ENCODE measurements at regions not wholly inside any gene's neighbourhood (a gene's known extent, or its start where the extent isn't known, plus 50 kb on each side); places are given as distances from the start of the nearest gene placed in this dataset.
A peak's percentile ranks its signal among the peaks of the same experiment; 100 is the strongest.

DNA sequence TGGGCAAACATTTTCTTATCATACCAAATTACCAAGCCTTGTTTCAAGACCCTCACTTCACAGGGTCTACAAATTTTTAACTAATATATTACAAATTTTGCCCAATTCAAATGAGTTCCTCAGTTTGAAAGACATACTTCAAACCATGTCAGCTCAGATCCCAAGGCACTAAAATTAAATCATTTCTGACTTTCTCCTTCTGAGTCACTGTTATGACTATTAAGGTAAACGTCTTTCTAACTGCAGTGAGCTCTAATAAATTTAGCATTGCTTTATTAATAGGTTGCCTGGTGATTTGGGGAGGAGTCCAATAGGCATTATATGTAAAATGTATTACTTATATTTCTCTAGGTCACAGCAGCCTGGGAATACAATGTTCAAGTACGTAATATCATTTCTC is 158.2 kb upstream of the ARHGEF26 start:
- DNase-seq (ENCODE audit: low read depth): no peak

DNA sequence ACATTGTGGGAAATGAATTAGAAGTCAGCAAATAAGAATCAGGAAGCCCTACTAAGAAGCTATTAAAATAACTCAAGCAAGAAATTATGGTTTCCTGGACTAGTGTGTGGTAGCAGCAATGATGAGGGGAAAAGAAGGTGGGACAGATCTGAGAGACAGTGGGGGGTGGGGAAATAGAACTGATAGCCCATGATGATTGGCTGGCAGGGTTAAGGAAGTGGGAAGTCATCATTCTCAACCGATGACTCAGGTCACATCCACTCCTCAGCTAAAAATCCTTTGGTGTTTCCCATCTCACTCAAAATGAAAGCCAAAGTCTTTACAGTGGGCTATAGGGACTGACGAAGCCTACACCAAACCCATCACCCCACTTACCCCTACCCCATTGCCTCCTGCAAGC is 153.9 kb upstream of the ARHGEF26 start:
- DNase-seq (ENCODE audit: low read depth): no peak

- no peak for DNase-seq (ENCODE audit: low read depth)
Observed at GRCh38 chr3:153970047-153970446, 151.1 kb upstream of the ARHGEF26 start.

DNA sequence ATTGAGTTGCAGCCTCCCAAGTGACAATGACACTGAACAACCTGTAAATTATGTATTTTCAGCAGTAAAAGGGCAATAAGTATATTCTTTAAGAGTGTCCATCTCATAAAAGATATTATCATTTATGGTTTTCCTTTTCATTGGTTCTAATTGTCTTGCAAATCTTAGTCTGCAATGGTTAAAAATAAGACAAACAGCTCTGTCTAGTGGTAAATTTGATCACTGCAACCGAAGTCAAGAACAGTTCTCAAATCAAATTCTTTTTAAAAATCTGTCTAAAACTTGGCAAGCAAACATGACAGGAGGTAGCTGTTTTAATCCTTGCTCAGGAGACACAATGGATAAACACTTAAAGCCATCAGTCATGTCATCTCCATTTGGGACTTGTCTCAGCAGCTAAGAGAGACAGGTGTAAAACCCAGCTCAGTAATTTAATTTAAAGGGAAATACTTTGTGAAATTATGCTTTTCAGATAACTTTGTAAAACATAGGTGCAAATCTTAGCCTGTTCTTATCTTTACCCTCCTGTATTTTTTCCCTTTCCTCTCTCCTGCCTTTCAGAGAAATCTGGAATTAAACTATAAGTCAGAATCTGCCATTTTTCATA is 150.3 kb upstream of the ARHGEF26 start:
- DNase-seq (ENCODE audit: low read depth): peak; percentile 19

GRCh38 chr3:153972862-153973261 is 148.3 kb upstream of the ARHGEF26 start:
- DNase-seq (ENCODE audit: low read depth): no peak

DNA sequence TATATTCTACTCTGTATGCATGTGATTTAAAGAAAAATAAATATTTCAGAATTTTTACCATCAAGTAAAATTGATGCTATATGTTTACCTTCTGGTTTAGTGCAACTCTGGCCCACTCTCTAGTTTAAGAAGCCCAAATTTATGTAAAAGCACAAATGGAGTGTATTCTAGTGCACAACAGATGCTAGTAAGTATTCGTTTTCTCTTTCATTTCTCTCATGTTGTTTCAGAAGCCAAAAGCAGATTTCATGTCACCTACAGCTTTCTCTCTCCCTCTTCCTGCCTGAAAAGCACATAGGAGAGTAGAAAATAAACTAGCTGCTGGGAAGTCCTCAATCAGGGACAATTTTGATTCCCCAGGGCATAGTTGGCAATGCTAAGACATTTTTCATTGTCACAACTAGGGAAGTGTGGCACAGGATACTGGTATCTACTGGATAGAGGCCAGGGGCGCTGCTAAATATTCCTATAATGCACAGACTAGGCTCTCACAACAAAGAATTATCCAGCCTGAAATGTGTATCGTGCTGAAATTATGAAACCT is 147.4 kb upstream of the ARHGEF26 start:
- DNase-seq (ENCODE audit: low read depth): no peak

DNA sequence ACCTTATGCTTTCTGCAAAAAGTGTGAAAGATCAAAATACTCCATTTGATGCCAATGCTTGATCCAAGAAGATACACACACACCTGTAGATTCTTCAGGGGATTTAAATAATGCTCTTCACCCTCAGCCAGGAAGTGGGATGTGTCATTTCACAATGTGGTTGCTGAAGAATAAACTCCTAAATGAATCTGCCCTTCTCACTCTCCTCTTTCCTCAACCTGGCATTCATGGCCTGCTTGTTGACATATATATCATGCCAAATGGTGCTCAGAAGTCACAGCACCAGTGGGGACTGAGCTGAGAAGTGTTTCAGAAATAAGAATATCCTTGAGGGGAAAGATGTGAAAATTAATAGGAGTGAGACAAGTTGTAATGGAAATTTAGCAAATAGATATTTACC is 146.6 kb upstream of the ARHGEF26 start:
- no peak for DNase-seq (ENCODE audit: low read depth)

DNA sequence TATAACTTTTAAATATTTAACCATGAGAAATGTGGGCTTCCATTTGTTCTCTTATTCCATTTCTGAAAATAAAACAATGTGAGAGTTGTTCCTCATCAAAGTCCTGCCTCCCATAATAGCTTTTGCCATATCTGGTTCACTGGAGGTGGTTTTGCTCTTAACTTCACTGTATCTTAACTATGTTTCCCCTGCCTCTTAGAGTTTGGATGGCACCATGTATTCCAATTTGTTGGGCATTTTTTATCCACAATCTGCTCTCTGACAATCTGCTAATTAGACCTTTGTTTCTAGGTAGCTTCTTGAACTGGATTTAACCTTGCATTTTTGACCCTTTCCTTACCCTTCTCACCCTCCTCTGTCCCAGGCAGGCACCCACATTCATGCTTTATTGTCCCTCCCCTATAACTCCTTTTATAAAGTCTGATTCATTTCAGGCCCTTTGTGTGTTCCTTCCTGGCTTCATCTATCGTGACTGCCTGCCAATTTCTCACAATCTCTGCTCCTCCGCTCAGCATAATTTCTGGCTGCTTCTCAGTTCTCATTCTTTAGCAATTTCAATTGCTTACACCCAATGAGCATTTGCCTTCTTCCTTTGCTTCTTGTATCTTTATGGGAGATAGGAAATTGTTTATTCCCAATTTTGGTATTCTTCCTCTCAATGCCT is 144.2 kb upstream of the ARHGEF26 start:
- DNase-seq (ENCODE audit: low read depth): no peak

- no peak for DNase-seq (ENCODE audit: low read depth)
Observed at GRCh38 chr3:153978006-153978405, 143.2 kb upstream of the ARHGEF26 start.

- no peak for DNase-seq (ENCODE audit: low read depth)
Observed at GRCh38 chr3:153979418-153980251, 141.6 kb upstream of the ARHGEF26 start.

DNA sequence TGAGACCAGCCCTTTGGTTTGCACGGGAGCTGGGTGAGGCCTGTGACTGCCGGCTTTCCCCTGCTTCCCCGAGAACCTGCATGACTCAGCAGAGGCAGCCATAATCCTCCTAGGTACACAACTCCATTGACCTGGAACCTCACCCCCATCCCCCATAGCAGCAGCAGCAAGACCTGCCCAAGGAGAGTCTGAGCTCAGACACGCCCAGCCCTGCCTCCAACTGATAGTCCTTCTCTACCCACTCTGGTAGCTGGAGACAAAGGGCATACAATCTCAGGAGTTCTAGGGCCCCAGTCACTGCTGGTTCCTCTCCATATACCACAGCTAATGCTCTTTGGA is 141.0 kb upstream of the ARHGEF26 start:
- DNase-seq (ENCODE audit: low read depth): no peak

DNA sequence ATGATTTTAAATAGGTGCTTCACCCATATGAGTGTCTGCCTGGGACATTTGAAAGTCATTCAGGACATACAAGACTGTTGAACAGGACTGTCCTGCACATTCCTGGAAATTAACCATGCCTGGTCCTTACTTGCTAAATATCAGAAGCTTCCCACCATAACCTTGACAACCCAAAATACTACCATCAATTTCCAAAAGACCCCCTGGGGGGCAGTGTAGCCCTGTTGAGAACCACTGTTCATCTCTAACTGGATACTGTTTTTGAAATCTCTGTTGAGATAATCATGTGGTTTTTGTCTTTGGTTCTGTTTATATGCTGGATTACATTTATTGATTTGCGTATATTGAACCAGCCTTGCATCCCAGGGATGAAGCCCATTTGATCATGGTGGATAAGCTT is 123.8 kb upstream of the ARHGEF26 start:
- peak; percentile 5 for DNase-seq (ENCODE audit: low read depth)

DNA sequence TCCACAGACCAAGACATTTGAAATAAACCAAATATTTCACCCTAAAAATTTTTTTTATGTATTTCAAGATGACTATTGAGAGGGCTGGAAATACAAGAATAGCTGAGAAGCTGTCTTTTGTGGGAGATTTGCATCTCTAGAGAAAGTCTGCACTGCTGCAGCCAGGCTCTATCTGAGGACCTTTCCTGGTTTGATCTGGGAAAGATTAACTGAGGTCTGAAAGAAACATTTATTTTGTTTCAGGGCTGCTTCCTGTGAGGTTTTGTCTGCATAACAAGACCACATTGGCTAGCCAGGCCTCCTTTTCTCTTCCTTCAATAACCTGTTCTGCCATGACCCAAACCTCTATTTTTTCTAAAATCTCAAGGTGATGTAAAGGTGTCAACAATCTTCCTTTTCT is 117.5 kb upstream of the ARHGEF26 start:
- no peak for DNase-seq (ENCODE audit: low read depth)

- no peak for DNase-seq (ENCODE audit: low read depth)
Observed at GRCh38 chr3:154011036-154011435, 110.2 kb upstream of the ARHGEF26 start.

DNA sequence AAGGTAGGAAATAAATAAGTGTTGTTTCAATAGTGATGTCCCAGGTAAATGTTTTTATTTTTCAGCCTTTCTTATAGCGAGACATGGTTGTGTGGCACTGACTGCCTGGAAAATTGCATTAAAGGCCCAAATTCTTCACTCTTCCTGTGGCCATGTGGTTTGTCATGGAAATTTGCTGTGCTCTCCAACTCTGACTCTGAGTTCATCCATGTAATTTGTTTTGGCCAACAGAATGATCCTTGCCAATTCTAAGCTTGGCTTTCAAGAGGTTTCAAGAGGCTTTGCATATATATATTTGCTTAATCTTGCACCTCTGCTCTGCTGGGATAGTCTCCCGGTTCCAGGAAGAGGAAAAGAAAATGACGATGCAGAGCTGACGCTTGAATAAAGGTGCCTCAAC is 107.5 kb upstream of the ARHGEF26 start:
- DNase-seq (ENCODE audit: low read depth): no peak

- no peak for DNase-seq (ENCODE audit: low read depth)
Observed at GRCh38 chr3:154015307-154015706, 105.9 kb upstream of the ARHGEF26 start.

DNA sequence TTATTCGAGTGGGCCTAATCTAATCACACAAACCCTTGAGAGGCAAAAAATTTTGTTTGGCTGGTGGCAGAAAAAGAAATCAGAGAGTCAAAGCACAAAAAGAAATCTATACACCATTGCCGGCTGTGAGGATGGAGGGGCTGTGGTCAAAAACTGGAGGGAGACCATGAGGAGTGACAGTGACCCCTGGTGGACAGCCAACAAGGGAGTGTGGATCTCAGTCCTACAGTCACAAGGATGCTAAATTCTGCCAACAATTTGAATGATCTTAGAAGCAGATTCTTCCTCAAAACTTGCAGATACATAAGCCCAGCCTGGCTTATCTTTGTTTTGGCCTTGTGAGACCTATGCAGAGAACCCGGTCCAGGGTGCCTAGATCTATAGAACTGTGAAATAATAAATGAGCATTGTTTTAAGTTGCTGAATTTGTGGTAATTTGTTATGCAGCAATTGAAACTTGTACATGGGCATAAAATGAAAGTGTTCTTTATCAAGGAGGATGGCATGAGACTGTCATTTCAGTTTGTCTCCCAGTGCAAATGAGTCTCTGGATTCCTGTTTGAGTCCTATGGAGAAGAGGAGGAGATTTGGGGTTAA is 103.0 kb upstream of the ARHGEF26 start:
- peak; percentile 3 for DNase-seq (ENCODE audit: low read depth)

GRCh38 chr3:154022606-154023005 is 98.6 kb upstream of the ARHGEF26 start:
- no peak for DNase-seq (ENCODE audit: low read depth)

- DNase-seq (ENCODE audit: low read depth): peak; percentile 5
Observed at GRCh38 chr3:154023148-154023547, 98.0 kb upstream of the ARHGEF26 start.

DNA sequence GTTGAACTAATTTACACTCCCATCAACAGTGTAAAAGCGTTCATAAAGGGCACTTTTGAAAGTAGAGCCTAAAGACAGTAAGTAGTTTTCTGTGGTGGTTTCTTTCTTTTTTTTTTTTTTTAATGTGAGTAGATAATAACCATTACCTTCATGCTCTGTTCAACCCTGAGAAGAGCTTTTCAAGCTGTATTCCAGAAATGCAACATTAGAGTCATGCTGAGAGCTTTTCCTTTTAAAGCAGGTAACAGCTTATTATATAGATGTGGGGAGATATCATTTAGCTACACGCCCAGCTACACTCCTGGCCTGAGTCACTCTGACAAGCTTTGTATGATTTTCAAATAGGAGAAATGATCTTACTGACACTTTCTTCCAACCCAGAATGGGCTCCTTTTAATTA is 96.2 kb upstream of the ARHGEF26 start:
- DNase-seq (ENCODE audit: low read depth): no peak

DNA sequence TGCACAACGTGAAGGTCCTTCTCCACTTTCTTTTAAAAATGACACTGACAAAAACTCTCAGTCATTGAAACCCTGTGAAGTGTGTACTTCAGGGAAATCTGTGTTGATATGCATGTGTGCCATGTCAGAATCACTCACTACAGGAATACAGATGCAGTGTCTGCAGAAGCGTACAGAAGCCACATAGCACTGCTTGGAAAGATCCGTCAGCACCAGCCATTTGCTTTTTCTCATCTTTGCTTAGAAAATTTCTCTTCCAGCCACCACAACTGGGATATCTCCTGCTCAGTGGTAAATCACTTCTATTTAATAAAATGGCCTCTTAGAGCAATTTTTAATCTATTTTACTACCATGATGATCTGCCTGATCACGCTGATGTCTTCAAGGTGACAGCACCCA is 91.3 kb upstream of the ARHGEF26 start:
- DNase-seq (ENCODE audit: low read depth): no peak

DNA sequence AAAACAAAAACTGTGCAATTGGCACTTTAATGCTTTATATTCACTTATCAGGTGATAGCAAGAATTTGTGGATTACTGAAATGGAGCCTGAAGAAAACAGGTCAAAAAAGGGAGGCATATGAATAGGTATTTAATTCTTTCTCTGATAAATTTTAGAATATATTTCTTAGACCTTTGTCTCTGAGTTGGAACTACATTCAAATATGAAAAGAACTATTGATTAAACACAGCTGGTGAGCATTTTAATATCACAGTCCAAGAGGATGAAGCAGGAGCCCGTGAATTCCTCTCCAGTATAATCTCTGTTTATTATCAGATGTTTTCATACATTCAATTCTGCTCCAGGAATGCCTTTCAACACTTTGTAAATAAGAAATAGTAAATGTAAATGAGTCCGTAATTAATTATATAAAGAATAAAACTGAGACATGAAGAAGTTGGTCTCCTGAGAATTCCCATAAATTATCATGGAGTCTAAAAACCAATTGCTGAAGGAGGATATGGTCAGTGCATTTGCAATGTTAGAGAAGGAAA is 86.3 kb upstream of the ARHGEF26 start:
- no peak for DNase-seq (ENCODE audit: low read depth)
